ENCODE measurements at regions not wholly inside any gene's neighbourhood (a gene's known extent, or its start where the extent isn't known, plus 50 kb on each side); places are given as distances from the start of the nearest gene placed in this dataset.
A peak's percentile ranks its signal among the peaks of the same experiment; 100 is the strongest.

GRCh38 chr6:140029551-140029950 lies 655.1 kb upstream of the CITED2 start:
- Mint-ChIP-seq H3K4me1 (peaks cover 6% of the 10 kb centered on the region), H3K4me3 (no peak overlapping the region), H3K27me3 (ENCODE audit: low read depth) (no peaks in the 10 kb centered on the region), H3K9me3 (peaks cover 30% of the 10 kb centered on the region), H3K27ac (peak overlapping the region in 1 of 3 experiments; percentile 19), H3K36me3 (ENCODE audit: low read depth) (peaks cover 6% of the 10 kb centered on the region)
- TF ChIP-seq CTCF (IDR thresholded peaks at IDR 0.05; ENCODE audit: unreplicated experiment in 3 of 3), result no peak

GRCh38 chr6:140027219-140027618 lies 652.8 kb upstream of the CITED2 start:
- H3K4me3 Mint-ChIP-seq, result no peak overlapping the region
- peaks cover 30% of the 10 kb centered on the region for H3K9me3 Mint-ChIP-seq
- H3K27me3 Mint-ChIP-seq (ENCODE audit: low read depth), result no peaks in the 10 kb centered on the region
- peaks cover 6% of the 10 kb centered on the region for H3K4me1 Mint-ChIP-seq
- no peak for TF ChIP-seq CTCF (IDR thresholded peaks at IDR 0.05; ENCODE audit: unreplicated experiment in 3 of 3)
- H3K27ac Mint-ChIP-seq, result no peak overlapping the region
- H3K36me3 Mint-ChIP-seq (ENCODE audit: low read depth), result peaks cover 6% of the 10 kb centered on the region

- no peak overlapping the region for H3K4me3 Mint-ChIP-seq
- H3K27me3 Mint-ChIP-seq (ENCODE audit: low read depth), result no peaks in the 10 kb centered on the region
- H3K9me3 Mint-ChIP-seq, result peaks cover 31% of the 10 kb centered on the region
- peaks cover 7% of the 10 kb centered on the region for H3K36me3 Mint-ChIP-seq (ENCODE audit: low read depth)
- peaks cover 5% of the 10 kb centered on the region for H3K4me1 Mint-ChIP-seq
- H3K27ac Mint-ChIP-seq, result no peak overlapping the region
- no peak for TF ChIP-seq CTCF (IDR thresholded peaks at IDR 0.05; ENCODE audit: unreplicated experiment in 3 of 3)
These were observed 652.1 kb upstream of the CITED2 start for GRCh38 chr6:140026546-140026945.

- no peaks in the 10 kb centered on the region for H3K27me3 Mint-ChIP-seq (ENCODE audit: low read depth)
- H3K4me3 Mint-ChIP-seq, result no peak overlapping the region
- H3K4me1 Mint-ChIP-seq, result no peaks in the 10 kb centered on the region
- TF ChIP-seq CTCF (IDR thresholded peaks at IDR 0.05; ENCODE audit: unreplicated experiment in 3 of 3), result no peak
- H3K27ac Mint-ChIP-seq, result no peak overlapping the region
- peaks cover 42% of the 10 kb centered on the region for H3K9me3 Mint-ChIP-seq
- peaks cover 16% of the 10 kb centered on the region for H3K36me3 Mint-ChIP-seq (ENCODE audit: low read depth)
These were observed 650.7 kb upstream of the CITED2 start for GRCh38 chr6:140025171-140025570.

GRCh38 chr6:140020207-140020791 lies 645.9 kb upstream of the CITED2 start:
- Mint-ChIP-seq H3K4me1 (no peaks in the 10 kb centered on the region), H3K27me3 (ENCODE audit: low read depth) (no peaks in the 10 kb centered on the region), H3K4me3 (no peak overlapping the region), H3K36me3 (ENCODE audit: low read depth) (peaks cover 18% of the 10 kb centered on the region), H3K9me3 (peaks cover 26% of the 10 kb centered on the region), H3K27ac (no peak overlapping the region)
- no peak for TF ChIP-seq CTCF (IDR thresholded peaks at IDR 0.05; ENCODE audit: unreplicated experiment in 3 of 3)

- H3K27me3 Mint-ChIP-seq (ENCODE audit: low read depth), result no peaks in the 10 kb centered on the region
- no peak for TF ChIP-seq CTCF (IDR thresholded peaks at IDR 0.05; ENCODE audit: unreplicated experiment in 3 of 3)
- no peak overlapping the region for H3K4me3 Mint-ChIP-seq
- peaks cover 4% of the 10 kb centered on the region for H3K4me1 Mint-ChIP-seq
- peaks cover 18% of the 10 kb centered on the region for H3K36me3 Mint-ChIP-seq (ENCODE audit: low read depth)
- no peak overlapping the region for H3K27ac Mint-ChIP-seq
- peaks cover 26% of the 10 kb centered on the region for H3K9me3 Mint-ChIP-seq
These were observed 644.1 kb upstream of the CITED2 start for GRCh38 chr6:140018588-140018987.

All from nephron (organoid).